ENCODE measurements at regions not wholly inside any gene's neighbourhood (a gene's known extent, or its start where the extent isn't known, plus 50 kb on each side); places are given as distances from the start of the nearest gene placed in this dataset.
"Not testable (repeated sequence)": the region's sequence is repeated elsewhere in the genome, so short reads cannot be mapped to it uniquely, and the experiment has no call there.

- TF ChIP-seq GATA1 (IDR thresholded peaks at IDR 0.05; ENCODE audit: low read depth, low read length), result no peak
- no peak for TF ChIP-seq POLR2A (IDR thresholded peaks at IDR 0.05; ENCODE audit: low read length)
- DNase-seq, result no peak
Observed at GRCh38 chr13:65310663-65311328, 1919.3 kb downstream of the PCDH9 start.

GRCh38 chr13:65309906-65310305 lies 1920.2 kb downstream of the PCDH9 start:
- TF ChIP-seq GATA1 (IDR thresholded peaks at IDR 0.05; ENCODE audit: low read depth, low read length), result no peak
- TF ChIP-seq POLR2A (IDR thresholded peaks at IDR 0.05; ENCODE audit: low read length), result no peak
- no peak for DNase-seq

GRCh38 chr13:65308729-65309128 lies 1921.4 kb downstream of the PCDH9 start:
- not testable (repeated sequence) for DNase-seq

- TF ChIP-seq POLR2A (IDR thresholded peaks at IDR 0.05; ENCODE audit: low read length), result no peak
- no peak for TF ChIP-seq GATA1 (IDR thresholded peaks at IDR 0.05; ENCODE audit: low read depth, low read length)
Observed at GRCh38 chr13:65307056-65307455, 1923.1 kb downstream of the PCDH9 start.

GRCh38 chr13:65302691-65303090 lies 1927.4 kb downstream of the PCDH9 start:
- no peak for DNase-seq
- TF ChIP-seq GATA1 (IDR thresholded peaks at IDR 0.05; ENCODE audit: low read depth, low read length), result no peak
- no peak for TF ChIP-seq POLR2A (IDR thresholded peaks at IDR 0.05; ENCODE audit: low read length)

More at GRCh38 chr13:65307056-65307455, 1923.1 kb downstream of the PCDH9 start:
- no peak for DNase-seq

- no peak for TF ChIP-seq GATA1 (IDR thresholded peaks at IDR 0.05; ENCODE audit: low read depth, low read length)
- no peak for TF ChIP-seq POLR2A (IDR thresholded peaks at IDR 0.05; ENCODE audit: low read length)
Observed at GRCh38 chr13:65301506-65301905, 1928.6 kb downstream of the PCDH9 start.

GRCh38 chr13:65300220-65300619 lies 1929.9 kb downstream of the PCDH9 start:
- TF ChIP-seq GATA1 (IDR thresholded peaks at IDR 0.05; ENCODE audit: low read depth, low read length), result no peak
- TF ChIP-seq POLR2A (IDR thresholded peaks at IDR 0.05; ENCODE audit: low read length), result no peak
- DNase-seq, result no peak

More at GRCh38 chr13:65301506-65301905, 1928.6 kb downstream of the PCDH9 start:
- no peak for DNase-seq

- DNase-seq, result no peak
- no peak for TF ChIP-seq GATA1 (IDR thresholded peaks at IDR 0.05; ENCODE audit: low read depth, low read length)
Observed at GRCh38 chr13:65293530-65294198, 1936.5 kb downstream of the PCDH9 start.

GRCh38 chr13:65292488-65292901 lies 1937.6 kb downstream of the PCDH9 start:
- DNase-seq, result no peak
- no peak for TF ChIP-seq GATA1 (IDR thresholded peaks at IDR 0.05; ENCODE audit: low read depth, low read length)
- no peak for TF ChIP-seq POLR2A (IDR thresholded peaks at IDR 0.05; ENCODE audit: low read length)

- no peak for DNase-seq
- TF ChIP-seq GATA1 (IDR thresholded peaks at IDR 0.05; ENCODE audit: low read depth, low read length) (no peak), POLR2A (IDR thresholded peaks at IDR 0.05; ENCODE audit: low read length) (no peak)
Observed at GRCh38 chr13:65287405-65287804, 1942.7 kb downstream of the PCDH9 start.

- no peak for DNase-seq
- TF ChIP-seq POLR2A (IDR thresholded peaks at IDR 0.05; ENCODE audit: low read length) (no peak), GATA1 (IDR thresholded peaks at IDR 0.05; ENCODE audit: low read depth, low read length) (no peak)
Observed at GRCh38 chr13:65275838-65276630, 1954.1 kb downstream of the PCDH9 start.

GRCh38 chr13:65275108-65275507 lies 1955.0 kb downstream of the PCDH9 start:
- TF ChIP-seq POLR2A (IDR thresholded peaks at IDR 0.05; ENCODE audit: low read length) (no peak), GATA1 (IDR thresholded peaks at IDR 0.05; ENCODE audit: low read depth, low read length) (no peak)
- DNase-seq, result no peak

GRCh38 chr13:65273811-65274420 lies 1956.2 kb downstream of the PCDH9 start:
- not testable (repeated sequence) for DNase-seq

- no peak for TF ChIP-seq POLR2A (IDR thresholded peaks at IDR 0.05; ENCODE audit: low read length)
- no peak for TF ChIP-seq GATA1 (IDR thresholded peaks at IDR 0.05; ENCODE audit: low read depth, low read length)
- no peak for DNase-seq
Observed at GRCh38 chr13:65268009-65268408, 1962.1 kb downstream of the PCDH9 start.
